D721Med (cell line): ENCODE measurements at regions not wholly inside any gene's neighbourhood (a gene's known extent, or its start where the extent isn't known, plus 50 kb on each side); places are given as distances from the start of the nearest gene placed in this dataset.
"Not testable (repeated sequence)": the region's sequence is repeated elsewhere in the genome, so short reads cannot be mapped to it uniquely, and the experiment has no call there.

ENCODE experiments used
- DNase-seq: peaks from one replicate; pipeline ENCODE4 v3.0.0; 2011; ENCODE audit warnings: low spot score; ENCODE audit not compliant: insufficient read length
- FAIRE-seq: peaks from 2 replicates; lab custom pipeline; 2011; peaks lifted over from hg19 to GRCh38; lab: Jason Lieb, UNC
- CTCF ChIP-seq: IDR thresholded peaks from 2 replicates; pipeline ENCODE4 v1.5.1; 2012; ENCODE audit warnings: mild to moderate bottlenecking, control low read depth; ENCODE audit not compliant: insufficient read depth; ENCODE audit errors: missing control alignments

- no peak for TF ChIP-seq CTCF
- FAIRE-seq: no peak
- DNase-seq: no peak
These were observed 113.3 kb upstream of the GBE1 start for GRCh38 chr3:81874738-81875137.

DNA sequence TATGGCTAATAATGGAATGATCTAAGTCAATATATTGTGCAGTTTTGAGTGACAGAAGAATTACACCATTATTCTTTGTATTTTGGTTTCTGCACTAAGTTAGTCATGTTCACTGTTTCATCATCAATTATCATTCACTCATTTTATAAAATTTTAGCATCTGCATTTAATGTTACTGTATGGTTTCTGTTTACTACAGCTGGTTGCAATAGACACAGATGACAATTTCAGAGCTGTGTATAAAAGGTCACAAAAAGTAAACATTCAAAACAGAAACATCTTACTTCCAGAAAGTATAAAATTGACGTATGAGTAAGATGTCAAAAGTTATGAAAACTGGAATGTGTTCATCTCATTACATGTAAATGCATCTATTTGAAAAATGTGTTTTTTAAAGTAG, 111.1 kb upstream of the GBE1 start:
- no peak for TF ChIP-seq CTCF
- DNase-seq (no peak), FAIRE-seq (no peak)

DNA sequence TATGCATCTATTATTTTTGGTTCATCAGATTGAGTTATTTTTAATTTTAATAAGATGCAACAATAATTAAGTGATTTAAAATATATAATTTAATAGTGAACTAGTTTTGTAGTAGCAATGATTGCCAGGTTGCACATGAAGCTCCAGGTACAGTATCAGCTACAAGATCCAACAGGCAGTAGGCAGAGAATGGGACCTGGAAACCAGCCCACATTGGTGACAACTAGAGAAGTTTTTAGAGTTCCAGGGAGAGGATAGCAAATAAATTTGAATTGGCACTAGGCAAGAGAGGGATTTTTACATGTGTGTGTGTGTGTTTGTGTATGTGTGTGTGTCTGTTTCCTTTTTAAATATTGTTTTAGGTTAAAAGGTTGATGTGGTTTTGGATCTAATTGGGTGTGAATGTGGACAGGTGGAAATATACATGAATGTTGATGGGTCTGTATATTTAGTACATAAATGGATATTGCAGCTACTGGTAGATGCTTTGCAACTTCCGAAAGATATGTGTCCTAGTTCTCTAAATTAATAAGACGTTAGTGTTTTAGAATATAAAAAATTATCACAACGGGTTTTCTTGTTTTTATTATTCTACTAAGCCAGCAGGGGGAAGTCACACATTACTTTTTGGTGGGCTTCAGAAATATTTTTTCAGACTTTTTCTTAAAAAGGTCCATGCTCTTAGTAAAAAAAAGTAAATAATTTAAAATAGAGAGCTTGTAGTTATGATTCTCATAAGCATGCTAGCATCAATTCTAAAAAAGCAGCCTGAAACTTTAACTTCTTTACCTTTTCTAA, 110.1 kb upstream of the GBE1 start:
- no peak for FAIRE-seq
- no peak for DNase-seq
- TF ChIP-seq CTCF: peak; percentile 35

- no peak for FAIRE-seq
- DNase-seq: no peak
- no peak for TF ChIP-seq CTCF
These were observed 107.9 kb upstream of the GBE1 start for GRCh38 chr3:81869382-81869781.

DNA sequence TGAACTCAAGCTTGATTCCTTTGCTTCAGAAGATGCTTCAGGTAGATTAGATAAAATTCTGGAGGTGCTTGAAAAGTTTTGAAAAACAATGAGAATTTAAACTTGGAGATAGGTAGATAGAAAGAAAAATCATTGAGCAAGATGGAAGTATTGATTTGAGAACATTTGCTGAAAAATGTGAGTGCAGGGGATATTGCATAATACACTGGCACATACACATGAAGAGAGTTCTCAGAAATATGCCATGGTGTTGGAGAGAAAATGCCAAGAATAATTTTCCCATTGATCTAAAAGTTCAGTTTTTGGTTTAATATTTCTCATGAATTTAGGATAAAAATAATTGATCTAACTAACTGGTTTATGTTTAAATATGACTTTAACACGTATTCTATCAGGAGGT, 107.2 kb upstream of the GBE1 start:
- peak; percentile 70 for FAIRE-seq
- TF ChIP-seq CTCF: no peak
- no peak for DNase-seq

DNA sequence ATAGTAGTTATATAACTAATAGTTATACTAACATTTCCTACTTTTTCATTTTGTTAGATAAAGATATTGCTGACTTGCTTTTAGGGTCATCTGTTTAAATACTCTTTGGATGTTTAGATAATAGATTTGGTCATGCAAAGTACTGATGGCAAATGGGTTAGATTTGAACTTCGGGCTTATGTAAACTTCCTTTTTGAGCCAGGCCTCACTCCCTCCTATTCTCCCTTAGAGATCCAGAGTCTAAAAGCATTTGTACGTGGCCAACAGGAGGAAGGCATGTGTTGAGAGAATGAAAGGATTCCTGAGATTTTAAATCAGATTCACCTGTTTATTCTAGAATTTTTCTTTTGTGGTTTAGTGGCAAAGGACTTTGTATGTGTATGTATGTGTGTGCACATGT, 106.4 kb upstream of the GBE1 start:
- DNase-seq: no peak
- no peak for FAIRE-seq

GRCh38 chr3:81865164-81865563, 103.7 kb upstream of the GBE1 start:
- not testable (repeated sequence) for FAIRE-seq, DNase-seq

More for the DNA sequence above, 106.4 kb upstream of the GBE1 start:
- no peak for TF ChIP-seq CTCF
